H1 (cell line): ENCODE measurements at regions not wholly inside any gene's neighbourhood (a gene's known extent, or its start where the extent isn't known, plus 50 kb on each side); places are given as distances from the start of the nearest gene placed in this dataset.
A peak's percentile ranks its signal among the peaks of the same experiment; 100 is the strongest.

Source experiments
- CTCF ChIA-PET: fragments of 300-600 bp; sonication (Branson Sonifier 250); formaldehyde crosslinking; loops from one replicate; lab custom pipeline; 2021; ENCODE audit not compliant: partially characterized antibody; lab: Charles Lee
- POLR2A ChIA-PET: fragments of 300-600 bp; sonication (Branson Sonifier 250); formaldehyde crosslinking; loops from one replicate; lab custom pipeline; 2021; ENCODE audit warnings: inconsistent platforms; ENCODE audit not compliant: partially characterized antibody; lab: Charles Lee
- DNase-seq, 2 experiments: peaks; one replicate each; pipeline versions ENCODE4 v3.0.0 to v3.0.0-alpha.2; 2010 to 2022; ENCODE audit warnings: low spot score in 2 of 2, low read depth in 1 of 2, mixed read lengths in 1 of 2
- FAIRE-seq: peaks from 2 replicates; lab custom pipeline; 2011; peaks lifted over from hg19 to GRCh38; lab: Jason Lieb, UNC
- H2AFZ ChIP-seq: 2 replicates; pipeline ENCODE4 v1.8.1; 2012; ENCODE audit warnings: low read length, inconsistent platforms
- H2AK5ac ChIP-seq: 2 replicates; pipeline ENCODE4 v1.6.1; 2013; ENCODE audit warnings: low read depth, low read length
- H2BK120ac ChIP-seq: replicated peaks from 2 replicates; pipeline ENCODE3; 2013; ENCODE audit warnings: low read depth, low read length, inconsistent platforms
- H2BK12ac ChIP-seq: 2 replicates; pipeline ENCODE4 v1.6.1; 2013; ENCODE audit warnings: low read depth, low read length
- H2BK15ac ChIP-seq: 2 replicates; pipeline ENCODE4 v1.6.1; 2013; ENCODE audit warnings: low read length
- H2BK20ac ChIP-seq: 2 replicates; pipeline ENCODE4 v1.6.1; 2013; ENCODE audit warnings: low read length
- H2BK5ac ChIP-seq: 2 replicates; pipeline ENCODE4 v1.6.1; 2013; ENCODE audit warnings: low read depth, low read length
- H3K14ac ChIP-seq: 2 replicates; pipeline ENCODE4 v1.6.1; 2013; ENCODE audit warnings: inconsistent platforms; ENCODE audit not compliant: insufficient read length
- H3K18ac ChIP-seq: 2 replicates; pipeline ENCODE4 v1.6.1; 2013; ENCODE audit warnings: low read length; ENCODE audit errors: extremely low read depth
- H3K23ac ChIP-seq: 2 replicates; pipeline ENCODE4 v1.6.1; 2013; ENCODE audit warnings: inconsistent platforms; ENCODE audit not compliant: insufficient read length
- H3K23me2 ChIP-seq: 2 replicates; pipeline ENCODE4 v1.6.1; 2013; ENCODE audit warnings: low read depth, low read length
- H3K27ac ChIP-seq: 2 replicates; pipeline ENCODE4 v1.6.1; 2011; ENCODE audit warnings: low read depth, low read length, inconsistent platforms
- H3K27me3 ChIP-seq, 4 experiments: replicated peaks in 1 of 4; 1 replicate in 1 of 4; 2 replicates in 3 of 4; pipeline versions ENCODE4 v1.6.1 to v1.8.1; 2011 to 2013; ENCODE audit warnings: low read length in 3 of 4, mild to moderate bottlenecking in 3 of 4, inconsistent platforms in 2 of 4, mixed read lengths in 2 of 4, moderate library complexity in 1 of 4; ENCODE audit not compliant: control insufficient read depth in 3 of 4, insufficient read depth in 3 of 4; ENCODE audit errors: extremely low read depth in 1 of 4
- H3K36me3 ChIP-seq, 4 experiments: 2 replicates each; pipeline versions ENCODE4 v1.6.1 to v1.8.1; 2011 to 2013; ENCODE audit warnings: mild to moderate bottlenecking in 4 of 4, low read length in 3 of 4, moderate library complexity in 2 of 4, control low read depth in 1 of 4, inconsistent platforms in 1 of 4; ENCODE audit not compliant: insufficient read depth in 4 of 4, control insufficient read depth in 2 of 4
- H3K4ac ChIP-seq: replicated peaks from 2 replicates; pipeline ENCODE3; 2013; ENCODE audit warnings: low read length, low read depth, mixed read lengths, inconsistent platforms; ENCODE audit not compliant: insufficient read length
- H3K4me1 ChIP-seq, 4 experiments: replicated peaks in 1 of 4; 1 replicate in 1 of 4; 2 replicates in 3 of 4; pipeline versions ENCODE4 v1.6.1 to v1.8.1; 2011 to 2013; ENCODE audit warnings: low read length in 3 of 4, inconsistent platforms in 2 of 4, mixed read lengths in 1 of 4; ENCODE audit not compliant: insufficient read depth in 4 of 4, control insufficient read depth in 3 of 4
- H3K4me2 ChIP-seq, 2 experiments: 2 replicates each; pipeline versions ENCODE4 v1.6.1 to v1.8.1; 2011 to 2013; ENCODE audit warnings: low read depth in 2 of 2, low read length in 2 of 2, control low read depth in 1 of 2, inconsistent platforms in 1 of 2, mild to moderate bottlenecking in 1 of 2; ENCODE audit not compliant: insufficient read depth in 1 of 2
- H3K4me3 ChIP-seq, 4 experiments: fragments of 200-600, 300-600 bp in 1 of 4; sonication (generic), shearing (Covaris generic), sonication (Bioruptor Twin) in 1 of 4; 2 replicates each; pipeline versions ENCODE4 v1.5.1 to v1.8.1; 2011 to 2016; ENCODE audit warnings: low read length in 4 of 4, low read depth in 3 of 4, control low read depth in 2 of 4, inconsistent platforms in 2 of 4, mild to moderate bottlenecking in 2 of 4, mixed read lengths in 1 of 4, moderate library complexity in 1 of 4; ENCODE audit not compliant: insufficient read depth in 2 of 4; ENCODE audit errors: extremely low read depth in 1 of 4
- H3K56ac ChIP-seq: replicated peaks from 2 replicates; pipeline ENCODE3; 2013; ENCODE audit warnings: low read depth, mild to moderate bottlenecking, mixed read lengths, low read length, inconsistent platforms; ENCODE audit not compliant: insufficient read length
- H3K79me1 ChIP-seq: 2 replicates; pipeline ENCODE4 v1.6.1; 2013; ENCODE audit warnings: low read depth, low read length, control low read depth
- H3K79me2 ChIP-seq, 2 experiments: 2 replicates each; pipeline versions ENCODE4 v1.6.1 to v1.8.1; 2012 to 2013; ENCODE audit warnings: low read length in 2 of 2, mild to moderate bottlenecking in 2 of 2, inconsistent platforms in 1 of 2; ENCODE audit not compliant: insufficient read depth in 2 of 2, control insufficient read depth in 1 of 2
- H3K9ac ChIP-seq, 4 experiments: replicated peaks in 1 of 4; 1 replicate in 1 of 4; 2 replicates in 3 of 4; pipeline versions ENCODE4 v1.6.1 to v1.8.1; 2011 to 2013; ENCODE audit warnings: low read depth in 3 of 4, low read length in 3 of 4, control low read depth in 2 of 4, mild to moderate bottlenecking in 2 of 4, moderate library complexity in 2 of 4, inconsistent platforms in 1 of 4; ENCODE audit errors: extremely low read depth in 1 of 4
- H3K9me3 ChIP-seq, 2 experiments: 2 replicates each; pipeline versions ENCODE4 v1.6.1 to v1.8.1; 2012 to 2013; ENCODE audit warnings: mild to moderate bottlenecking in 2 of 2, moderate library complexity in 2 of 2, control low read depth in 1 of 2, inconsistent platforms in 1 of 2, low read depth in 1 of 2, low read length in 1 of 2, mixed read lengths in 1 of 2; ENCODE audit not compliant: insufficient read depth in 2 of 2
- H4K20me1 ChIP-seq, 2 experiments: replicated peaks in 1 of 2; 2 replicates each; pipeline versions ENCODE3 to v1.8.1; 2011 to 2013; ENCODE audit warnings: inconsistent platforms in 2 of 2, low read length in 2 of 2, mild to moderate bottlenecking in 1 of 2; ENCODE audit not compliant: insufficient read depth in 2 of 2, control insufficient read depth in 1 of 2
- H4K5ac ChIP-seq: 2 replicates; pipeline ENCODE4 v1.6.1; 2013; ENCODE audit warnings: low read length, low read depth, mixed read lengths, inconsistent platforms; ENCODE audit not compliant: insufficient read length
- H4K8ac ChIP-seq: 2 replicates; pipeline ENCODE4 v1.8.0; 2013; ENCODE audit warnings: mild to moderate bottlenecking, moderate library complexity, low read length, inconsistent platforms; ENCODE audit not compliant: insufficient read depth; ENCODE audit errors: extremely low read depth
- H4K91ac ChIP-seq: replicated peaks from 2 replicates; pipeline ENCODE3; 2013; ENCODE audit warnings: low read length, mixed read lengths, inconsistent platforms; ENCODE audit not compliant: insufficient read length
- ASH2L ChIP-seq: fragments of 200-600, 300-600 bp; sonication (generic); IDR thresholded peaks from one replicate; pipeline ENCODE4 v1.7.1; 2017; ENCODE audit warnings: low read length
- CBX8 ChIP-seq: fragments of 300-800, 300-1000 bp; sonication (generic); IDR thresholded peaks from 2 replicates; pipeline ENCODE4 v1.7.1; 2016; ENCODE audit warnings: low read depth, low read length, borderline replicate concordance
- NRF1 ChIP-seq: IDR thresholded peaks from 2 replicates; pipeline ENCODE4 v1.6.1; 2011; ENCODE audit warnings: mild to moderate bottlenecking, low read depth, low read length, improper control_type of control experiment
- RBBP5 ChIP-seq: IDR thresholded peaks from 2 replicates; pipeline ENCODE4 v1.7.1; 2012; ENCODE audit warnings: low read depth, mild to moderate bottlenecking, inconsistent platforms, low read length, moderate library complexity, borderline replicate concordance
- RXRA ChIP-seq: IDR thresholded peaks from 2 replicates; pipeline ENCODE4 v1.6.1; 2011; ENCODE audit warnings: low read depth, mild to moderate bottlenecking, low read length, moderate library complexity; ENCODE audit not compliant: insufficient read depth
- SIN3A ChIP-seq, 2 experiments: IDR thresholded peaks in 1 of 2; conservative IDR thresholded peaks in 1 of 2; 2 replicates each; pipeline ENCODE4 v1.6.1; 2011 to 2012; ENCODE audit warnings: low read length in 2 of 2, improper control_type of control experiment in 1 of 2, low read depth in 1 of 2, mild to moderate bottlenecking in 1 of 2
- SP1 ChIP-seq: IDR thresholded peaks from 2 replicates; pipeline ENCODE4 v1.6.1; 2011; ENCODE audit warnings: low read depth, low read length
- TBP ChIP-seq: IDR thresholded peaks from 2 replicates; pipeline ENCODE4 v1.6.1; 2011; ENCODE audit warnings: low read depth, low read length, improper control_type of control experiment
- YY1 ChIP-seq: IDR thresholded peaks from 2 replicates; pipeline ENCODE4 v1.6.1; 2011; ENCODE audit warnings: low read depth, mild to moderate bottlenecking, low read length
- WGBS, 2 experiments: shearing (Covaris generic) in 1 of 2; methylation state at CpG; one replicate each; pipeline versions ENCODE4 v1.1.6 to v1.1.7; 2013 to 2015; ENCODE audit warnings: low lambda C conversion rate in 2 of 2, mixed read lengths in 2 of 2, inconsistent platforms in 1 of 2, low coverage in 1 of 2, missing lambda C conversion rate in 1 of 2; ENCODE audit not compliant: insufficient replicate concordance in 2 of 2, insufficient coverage in 1 of 2, insufficient read length in 1 of 2; ENCODE audit errors: extremely low coverage in 1 of 2, missing lambda C conversion rate in 1 of 2; 5-methylcytosine and 5-hydroxymethylcytosine counted together
- TF ChIP-seq, protein P1 (sequence below): IDR thresholded peaks from 2 replicates; pipeline ENCODE4 v1.6.1; 2012; ENCODE audit warnings: inconsistent platforms
- TF ChIP-seq, protein P2 (sequence below): IDR thresholded peaks from 2 replicates; pipeline ENCODE4 v1.6.1; 2012; ENCODE audit warnings: inconsistent platforms

DNA sequence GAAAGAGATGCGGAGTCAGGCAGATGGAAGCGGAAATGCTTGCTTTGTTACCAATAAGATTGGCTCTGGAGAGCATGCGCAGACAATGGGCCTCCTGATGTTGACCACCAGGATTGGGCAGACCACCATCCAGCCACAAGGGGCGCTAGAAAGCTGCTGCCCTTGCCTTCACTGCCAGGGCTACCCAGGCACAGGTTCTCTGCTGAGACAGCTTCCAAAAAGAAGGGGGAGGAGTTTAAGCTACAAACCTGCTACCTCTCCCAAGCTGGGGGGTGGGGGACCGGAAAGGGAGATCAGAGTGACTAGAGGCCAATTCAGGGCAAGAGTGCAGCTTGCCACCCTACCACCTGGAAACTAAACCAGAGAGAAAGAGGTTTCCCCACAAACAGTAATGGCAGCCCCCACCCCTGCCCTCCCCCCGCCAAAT is 369.7 kb downstream of the RRAGC start:
- Histone ChIP-seq H3K4me2 (peak overlapping the region in 1 of 2 experiments; percentile 8; a peak in 2 of 4 replicates), H3K4ac (no peak overlapping the region), H4K20me1 (no peaks in the 10 kb centered on the region), H3K79me1 (no peaks in the 10 kb centered on the region), H4K8ac (no peak overlapping the region), H2BK120ac (no peak overlapping the region), H2BK15ac (no peak overlapping the region), H3K9ac (no peak overlapping the region; a peak in 1 of 7 replicates), H4K5ac (no peak overlapping the region), H2BK12ac (no peak overlapping the region), H2AFZ (no peak overlapping the region), H2BK5ac (no peak overlapping the region), H3K23ac (no peak overlapping the region), H3K18ac (no peak overlapping the region), H3K9me3 (no peaks in the 10 kb centered on the region), H3K23me2 (peaks cover 2% of the 10 kb centered on the region), H3K14ac (no peak overlapping the region), H2AK5ac (no peak overlapping the region), H3K56ac (no peak overlapping the region), H3K27ac (no peak overlapping the region), H2BK20ac (no peak overlapping the region), H3K4me1 (peaks cover 0 to 9% (median 4%) of the 10 kb centered on the region in 4 experiments; a peak in 4 of 7 replicates), H3K79me2 (no peaks in the 10 kb centered on the region), H3K4me3 (no peak overlapping the region), H3K36me3 (no peaks in the 10 kb centered on the region), H4K91ac (no peak overlapping the region), H3K27me3 (no peaks in the 10 kb centered on the region; a peak in 2 of 7 replicates)
- ChIA-PET CTCF (interaction anchor here (0.6 to 2.8 kb wide), 26 partner anchors 9 to 1232 kb away, joined by 3 to 25 read pairs (median 4); no protein-coding TSS in a partner anchor), POLR2A (interaction anchor here (0.6 to 2.6 kb wide), 9 partner anchors 9 to 144 kb away, joined by 3 to 10 read pairs (median 5); no protein-coding TSS in a partner anchor)
- FAIRE-seq, result peak; percentile 99
- peak; percentile 96 to 98 for DNase-seq
- WGBS, 2 experiments, result 5% methylated on average over 5 of the region's 6 CpGs; no CpG with 5 or more reads in 1 of the 2 experiments
- TF ChIP-seq, protein P1, sequence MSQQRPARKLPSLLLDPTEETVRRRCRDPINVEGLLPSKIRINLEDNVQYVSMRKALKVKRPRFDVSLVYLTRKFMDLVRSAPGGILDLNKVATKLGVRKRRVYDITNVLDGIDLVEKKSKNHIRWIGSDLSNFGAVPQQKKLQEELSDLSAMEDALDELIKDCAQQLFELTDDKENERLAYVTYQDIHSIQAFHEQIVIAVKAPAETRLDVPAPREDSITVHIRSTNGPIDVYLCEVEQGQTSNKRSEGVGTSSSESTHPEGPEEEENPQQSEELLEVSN, result peak; percentile 7; the same call in 1 of the 2 replicates
- TF ChIP-seq SIN3A (conservative IDR thresholded peaks at IDR 0.05 in 1 of 2, IDR thresholded peaks at IDR 0.05 in 1 of 2; ENCODE audit: low read depth in 1 of 2, low read length in 2 of 2), result 0 out of 4 replicates have a peak, but pooled peaks of 1 of the 2 experiments have one; percentile 26
- TF ChIP-seq SP1, result peak; percentile 63; the same call in 1 of the 2 replicates
- 0 out of 2 replicates have a peak, but pooled peaks have one; percentile 38 for TF ChIP-seq YY1
- TF ChIP-seq TBP, result peak; percentile 52; the same call in 1 of the 2 replicates
- TF ChIP-seq, protein P2, sequence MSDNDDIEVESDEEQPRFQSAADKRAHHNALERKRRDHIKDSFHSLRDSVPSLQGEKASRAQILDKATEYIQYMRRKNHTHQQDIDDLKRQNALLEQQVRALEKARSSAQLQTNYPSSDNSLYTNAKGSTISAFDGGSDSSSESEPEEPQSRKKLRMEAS, result peak; percentile 70
- 0 out of 2 replicates have a peak, but pooled peaks have one; percentile 52 for TF ChIP-seq RBBP5
- no peak for TF ChIP-seq CBX8
- TF ChIP-seq RXRA, result no peak
- peak; percentile 88 for TF ChIP-seq ASH2L
- TF ChIP-seq NRF1, result peak; percentile 58
